IPS DF 4.7 (cell line): ENCODE measurements at regions not wholly inside any gene's neighbourhood (a gene's known extent, or its start where the extent isn't known, plus 50 kb on each side); places are given as distances from the start of the nearest gene placed in this dataset.

Source experiments
- DNase-seq: peaks from one replicate; pipeline ENCODE4 v3.0.0-alpha.2; 2013; ENCODE audit warnings: low spot score; ENCODE audit errors: extremely low read depth

DNA sequence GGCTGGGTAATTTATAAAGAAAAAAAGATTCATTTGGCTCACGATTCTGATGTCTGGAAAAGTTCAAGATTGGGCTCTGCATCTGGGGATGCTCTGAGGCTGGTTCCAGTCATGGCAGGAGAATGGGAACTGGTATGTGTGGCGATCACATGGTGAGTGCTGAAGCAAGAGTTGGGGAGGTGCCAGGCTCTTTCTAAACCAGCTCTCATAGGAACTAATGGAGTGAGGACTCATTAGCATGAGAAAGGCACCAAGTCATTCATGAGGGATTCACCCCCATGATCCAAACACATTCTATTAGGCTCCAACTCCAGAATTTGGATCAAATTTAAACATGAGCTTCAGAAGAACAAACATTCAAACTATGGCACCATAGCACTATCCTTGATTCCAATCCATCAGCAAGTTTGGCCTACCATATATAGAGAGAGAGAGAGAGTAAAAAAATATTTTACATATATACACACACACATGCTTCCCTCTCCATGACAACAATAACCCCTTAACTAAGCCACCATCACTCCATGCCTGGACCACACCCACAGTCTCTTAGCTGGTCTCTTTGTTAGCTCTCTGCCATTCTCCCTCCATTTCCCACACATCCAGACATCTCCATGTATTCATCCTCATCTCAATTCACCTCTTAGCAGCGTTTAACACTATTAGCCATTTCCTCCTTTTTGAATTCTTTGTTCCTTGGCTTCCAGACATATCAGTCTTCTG lies 57.9 kb downstream of the NPY start:
- DNase-seq, result no peak

DNA sequence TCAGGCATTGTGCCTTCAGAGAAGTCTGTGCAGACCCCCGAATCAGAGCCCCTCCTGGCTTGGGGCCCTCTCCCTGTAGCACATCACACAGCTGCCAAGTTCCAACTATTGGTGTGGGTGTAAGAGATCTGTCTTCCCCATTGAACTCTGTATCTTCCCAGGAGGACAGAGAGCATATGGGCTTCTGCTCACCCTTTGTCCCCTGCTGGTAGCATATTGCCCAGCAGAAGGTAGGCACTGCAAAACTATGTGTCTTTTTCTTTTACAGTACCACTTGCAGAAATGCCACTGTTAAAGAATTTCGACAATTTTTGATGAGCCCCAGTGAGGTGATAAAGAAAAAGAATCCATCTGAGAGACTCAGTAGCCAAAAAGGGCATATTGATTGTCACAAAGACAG lies 59.6 kb downstream of the NPY start:
- DNase-seq, result no peak

GRCh38 chr7:24346129-24346528 lies 62.1 kb downstream of the NPY start:
- no peak for DNase-seq

- DNase-seq, result no peak
Observed at GRCh38 chr7:24346716-24347115, 62.7 kb downstream of the NPY start.

GRCh38 chr7:24349339-24349738 lies 65.3 kb downstream of the NPY start:
- no peak for DNase-seq

DNA sequence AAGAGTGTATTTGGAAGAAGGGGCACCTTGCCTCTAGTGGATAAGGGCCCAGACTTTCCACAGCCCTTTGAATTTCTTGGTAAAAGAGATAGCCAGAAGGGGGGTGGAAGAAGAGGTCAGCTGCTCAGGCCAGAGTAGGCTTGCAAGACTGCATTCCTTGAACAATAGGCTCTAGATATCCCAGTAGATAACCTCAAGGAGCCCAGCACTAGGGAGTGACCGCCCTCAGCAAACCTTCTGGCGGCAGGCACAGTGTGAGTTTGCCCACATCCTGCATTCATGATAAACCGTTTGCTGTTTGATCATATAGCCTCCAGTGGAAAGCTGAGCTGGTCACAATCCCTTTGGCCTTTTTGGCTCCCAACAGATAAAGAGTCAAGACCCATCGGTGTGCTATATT lies 70.5 kb downstream of the NPY start:
- DNase-seq, result no peak

DNA sequence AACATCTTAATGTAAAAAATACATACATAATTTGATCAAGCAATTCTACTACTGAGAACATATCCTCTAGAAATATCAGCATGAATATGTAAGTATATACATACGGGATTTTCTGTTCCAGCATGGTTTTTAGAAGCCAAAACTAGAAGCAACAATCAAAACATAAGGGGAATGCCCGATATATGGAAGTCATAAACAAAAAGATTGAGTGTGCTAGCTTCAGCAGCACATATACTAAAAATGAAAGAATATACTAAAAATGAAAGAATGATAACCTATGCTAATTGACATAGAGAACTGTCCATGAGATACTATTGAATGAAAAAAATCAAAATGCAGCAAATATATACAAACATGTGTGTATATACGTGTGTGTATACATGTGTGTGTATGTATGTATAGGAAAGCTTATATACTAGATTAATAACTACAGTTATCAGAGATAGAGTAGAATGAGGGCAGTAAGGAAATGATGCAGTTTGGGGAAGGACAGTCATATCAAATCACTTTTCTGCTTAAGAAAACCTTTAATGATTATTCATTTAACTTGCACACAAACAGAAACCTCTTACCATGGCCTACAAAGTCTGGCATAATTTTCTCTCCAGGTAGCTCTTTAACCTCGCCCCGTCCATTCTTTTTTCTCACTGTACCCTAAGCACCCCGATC lies 72.9 kb downstream of the NPY start:
- no peak for DNase-seq

DNA sequence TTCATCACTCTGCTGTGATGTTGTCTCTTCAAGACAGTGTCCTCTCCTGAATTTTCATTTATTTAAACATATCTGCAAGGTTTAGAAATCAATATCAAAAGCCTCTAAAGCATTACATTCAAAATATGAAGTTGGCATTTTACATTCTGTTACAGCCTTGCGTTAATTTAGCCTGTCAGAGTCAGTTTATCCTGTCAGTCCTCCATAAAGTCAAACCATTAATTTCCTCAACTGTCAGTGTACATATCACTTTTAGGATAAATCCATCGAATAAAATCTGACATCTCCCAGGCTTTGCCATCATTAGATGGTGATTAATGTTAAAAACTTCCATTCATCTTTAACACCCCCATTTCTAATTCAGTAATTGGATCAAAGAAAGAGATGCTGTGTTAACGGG lies 77.0 kb downstream of the NPY start:
- DNase-seq, result no peak

- DNase-seq, result no peak
Observed at GRCh38 chr7:24365606-24366005, 81.6 kb downstream of the NPY start.

GRCh38 chr7:24366876-24367275 lies 82.9 kb downstream of the NPY start:
- no peak for DNase-seq

- DNase-seq, result no peak
Observed at GRCh38 chr7:24368161-24368560, 84.2 kb downstream of the NPY start.

DNA sequence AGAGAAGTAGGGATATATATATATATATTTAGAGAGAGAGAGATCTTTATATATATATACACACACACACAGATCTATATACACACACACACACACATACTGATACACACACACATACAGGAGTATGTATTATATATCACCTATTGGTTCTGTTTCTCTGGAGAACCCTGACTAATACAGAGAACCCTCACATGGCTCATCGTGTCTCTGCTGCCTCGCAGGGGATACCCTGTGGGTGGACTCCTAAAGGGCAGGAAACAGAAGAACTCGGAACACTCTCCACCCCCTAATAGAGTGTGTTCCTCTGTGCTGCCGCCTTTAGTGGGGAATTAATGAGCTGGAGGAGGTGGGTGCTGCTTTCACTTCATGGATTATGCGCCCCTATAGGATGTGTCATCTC lies 86.6 kb downstream of the NPY start:
- no peak for DNase-seq

GRCh38 chr7:24372961-24373955 lies 89.3 kb downstream of the NPY start:
- DNase-seq, result no peak

DNA sequence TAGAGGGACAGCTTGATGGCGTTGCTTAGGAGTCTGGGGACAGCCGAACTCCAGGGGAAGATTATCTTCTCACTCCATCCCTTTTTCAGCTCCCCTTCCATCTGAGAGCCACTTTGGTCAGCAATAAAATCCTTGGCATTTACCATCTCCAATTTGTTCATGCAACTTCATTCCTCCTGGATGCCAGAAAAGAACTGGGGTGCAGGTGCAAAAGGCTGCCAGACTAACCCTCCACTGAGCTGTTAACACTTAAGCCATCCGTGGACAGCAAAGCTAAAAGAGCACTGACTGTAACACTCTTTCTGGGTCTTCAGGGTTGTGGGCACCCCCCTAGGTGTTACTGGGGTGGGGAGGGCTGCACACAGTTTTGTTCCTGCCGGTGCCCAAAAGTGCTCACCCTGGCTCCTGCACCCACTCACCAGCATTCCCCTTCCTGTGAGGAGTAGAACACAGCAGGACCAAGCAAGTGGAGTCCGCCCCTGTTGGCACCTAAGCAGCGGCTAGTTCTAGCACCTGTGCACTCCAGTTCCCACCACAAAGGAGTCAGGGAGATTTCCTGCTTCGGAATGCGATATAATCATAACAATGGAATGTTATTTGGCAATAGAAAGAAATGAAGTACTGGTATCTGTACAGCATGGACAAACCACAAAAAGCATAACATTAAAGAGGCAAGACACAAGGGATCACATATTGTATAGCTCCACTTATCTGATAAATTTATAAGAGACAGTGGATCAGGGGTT lies 95.1 kb downstream of the NPY start:
- DNase-seq, result no peak

DNA sequence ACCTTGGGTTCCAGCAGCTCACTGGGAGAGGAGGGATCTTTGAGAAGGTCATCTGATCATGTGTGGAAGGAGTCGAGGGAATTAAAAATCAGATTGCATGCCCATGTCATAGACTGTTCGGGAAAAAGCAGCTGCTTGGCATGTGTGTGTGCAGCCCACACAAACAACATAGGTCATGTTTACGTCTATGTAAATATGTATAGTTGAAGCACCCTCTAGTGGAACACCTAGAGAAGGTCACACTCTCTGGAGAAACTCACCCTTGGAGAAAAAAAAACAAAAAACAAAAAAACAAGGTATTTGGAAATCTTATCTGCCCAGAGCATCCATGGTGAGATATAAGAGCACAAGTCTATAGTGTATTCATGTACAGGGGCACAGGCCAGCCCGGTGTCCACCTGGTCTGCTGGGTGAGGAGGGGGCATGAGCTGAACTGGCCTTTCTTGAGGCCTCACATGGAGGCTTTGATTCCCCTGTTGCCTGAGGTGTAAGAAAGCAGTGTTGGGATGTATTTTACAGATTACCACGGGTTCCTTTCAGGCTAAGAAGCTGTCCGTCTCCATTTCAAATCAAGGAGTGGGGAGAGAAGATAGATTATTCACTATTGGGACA lies 98.0 kb downstream of the NPY start:
- DNase-seq, result no peak

DNA sequence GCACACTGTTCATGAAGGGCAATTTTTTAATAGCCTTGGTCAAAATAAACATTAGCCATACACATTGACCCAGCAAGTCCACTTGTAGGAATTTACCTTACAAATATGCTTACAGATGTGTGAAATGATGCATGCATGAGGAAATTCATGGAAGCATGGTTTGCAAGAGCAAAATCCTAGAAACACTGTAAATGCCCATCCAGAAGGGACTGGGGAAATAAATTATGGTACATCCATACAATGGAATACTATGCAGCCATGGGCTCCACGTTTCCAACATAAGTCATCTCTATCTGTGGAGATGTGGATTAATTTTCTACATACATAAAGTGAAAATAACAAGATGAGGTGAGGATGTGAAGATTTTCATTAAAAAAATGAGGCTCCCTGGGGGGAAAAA lies 99.1 kb downstream of the NPY start:
- no peak for DNase-seq

DNA sequence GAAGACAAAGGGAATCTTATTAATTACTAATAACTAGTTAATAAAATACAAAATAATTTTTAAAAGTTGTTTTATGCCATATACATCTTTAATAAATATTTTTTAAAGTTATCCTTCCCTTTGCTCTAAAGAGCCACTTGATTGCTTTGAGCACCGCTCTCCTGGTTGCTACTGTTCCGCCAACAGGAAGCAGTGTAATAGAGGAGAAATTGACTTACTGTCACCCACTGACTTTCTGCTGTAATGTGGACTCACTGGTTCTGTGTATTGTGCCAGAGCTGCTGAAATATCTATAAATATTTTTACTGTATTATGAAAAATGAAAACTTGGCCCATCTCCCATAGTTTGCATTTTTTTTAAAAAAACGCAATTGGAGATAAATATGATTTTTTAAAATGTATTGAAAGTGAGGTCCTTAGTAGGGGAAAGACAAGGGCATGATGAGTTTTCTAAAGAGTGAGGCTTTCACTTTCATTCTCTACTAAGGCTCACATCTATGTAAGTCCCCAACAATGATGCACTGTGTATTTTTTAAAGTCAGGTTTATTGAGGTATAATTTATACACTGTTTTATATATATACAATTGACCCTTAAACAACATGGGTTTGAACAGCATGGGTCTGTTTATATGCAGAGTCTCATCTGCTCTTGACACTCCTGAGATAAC lies 100.5 kb downstream of the NPY start:
- DNase-seq, result no peak

GRCh38 chr7:24388212-24388611 lies 104.2 kb downstream of the NPY start:
- no peak for DNase-seq

- no peak for DNase-seq
Observed at GRCh38 chr7:24390376-24391157, 106.6 kb downstream of the NPY start.

- no peak for DNase-seq
Observed at GRCh38 chr7:24392774-24393173, 108.8 kb downstream of the NPY start.
